Esophagus mucosa (tissue), 1 donor: ENCODE measurements at regions not wholly inside any gene's neighbourhood (a gene's known extent, or its start where the extent isn't known, plus 50 kb on each side); places are given as distances from the start of the nearest gene placed in this dataset.

Experiments
- ATAC-seq: fragments of 200-7000 bp; cut with Tn5 transposase; one replicate; pipeline ENCODE4 v1.9.1; 2020
- donor health status: DM: yes; HTN: yes; CAD: no.

GRCh38 chr7:130912862-130913638 lies 179.0 kb upstream of the KLF14 start:
- peak; percentile 70 for ATAC-seq

- no peak for ATAC-seq
Measured at GRCh38 chr7:130913639-130914553, 179.9 kb upstream of the KLF14 start.

- no peak for ATAC-seq
Measured at GRCh38 chr7:130914554-130915294, 180.7 kb upstream of the KLF14 start.

GRCh38 chr7:130917669-130918128 lies 183.7 kb upstream of the KLF14 start:
- ATAC-seq: peak; percentile 29

GRCh38 chr7:130918129-130919052 lies 184.4 kb upstream of the KLF14 start:
- no peak for ATAC-seq

- no peak for ATAC-seq
Measured at GRCh38 chr7:130919316-130920103, 185.5 kb upstream of the KLF14 start.

- no peak for ATAC-seq
Measured at GRCh38 chr7:130920122-130920521, 186.1 kb upstream of the KLF14 start.

- ATAC-seq: no peak
Measured at GRCh38 chr7:130921391-130922180, 187.6 kb upstream of the KLF14 start.

GRCh38 chr7:130922206-130923112 lies 188.5 kb upstream of the KLF14 start:
- ATAC-seq: no peak

- no peak for ATAC-seq
Measured at GRCh38 chr7:130923365-130923764, 189.4 kb upstream of the KLF14 start.

- no peak for ATAC-seq
Measured at GRCh38 chr7:130923930-130924329, 189.9 kb upstream of the KLF14 start.

- peak; percentile 49 for ATAC-seq
Measured at GRCh38 chr7:130925136-130925794, 191.3 kb upstream of the KLF14 start.

- peak; percentile 19 for ATAC-seq
Measured at GRCh38 chr7:130926001-130926691, 192.1 kb upstream of the KLF14 start.

GRCh38 chr7:130927062-130927461 lies 193.1 kb upstream of the KLF14 start:
- no peak for ATAC-seq

GRCh38 chr7:130927564-130927963 lies 193.6 kb upstream of the KLF14 start:
- no peak for ATAC-seq

- peak; percentile 89 for ATAC-seq
Measured at GRCh38 chr7:130929896-130930659, 196.1 kb upstream of the KLF14 start.

- no peak for ATAC-seq
Measured at GRCh38 chr7:130930681-130931080, 196.7 kb upstream of the KLF14 start.
